Right atrium auricular region (tissue), 2 donors: ENCODE measurements at regions not wholly inside any gene's neighbourhood (a gene's known extent, or its start where the extent isn't known, plus 50 kb on each side); places are given as distances from the start of the nearest gene placed in this dataset.

ENCODE experiments used
- DNase-seq: peaks from one replicate; pipeline ENCODE4 v3.0.0-alpha.2; 2019; ENCODE audit warnings: low spot score
- H3K27ac ChIP-seq, 2 donors: fragments of 200-600 bp; sonication (generic); 1 replicate in 1 of 2; 2 replicates in 1 of 2; pipeline ENCODE4 v1.5.1; 2016 to 2019
- H3K27me3 ChIP-seq, 2 donors: fragments of 200-600 bp; sonication (generic); one replicate each; pipeline versions ENCODE4 v1.5.1 to v1.6.0; 2017 to 2019
- H3K36me3 ChIP-seq: fragments of 200-600 bp; sonication (generic); one replicate; pipeline ENCODE4 v1.5.1; 2016
- H3K4me1 ChIP-seq, 2 donors: fragments of 200-600 bp; sonication (generic); one replicate each; pipeline versions ENCODE4 v1.5.1 to v1.6.0; 2017 to 2019
- H3K4me3 ChIP-seq, 2 donors: fragments of 200-600 bp; sonication (generic); 1 replicate in 1 of 2; 2 replicates in 1 of 2; pipeline ENCODE4 v1.5.1; 2017 to 2019; ENCODE audit warnings: mild to moderate bottlenecking in 1 of 2, moderate library complexity in 1 of 2
- H3K9me3 ChIP-seq, 2 donors: fragments of 200-600 bp; sonication (generic); one replicate each; pipeline ENCODE4 v1.5.1; 2019
- TF ChIP-seq, protein P1 (sequence below), 2 donors: fragments of 200-600 bp; sonication (generic); IDR thresholded peaks; one replicate each; pipeline ENCODE4 v1.5.1; 2019; ENCODE audit warnings: antibody characterized with exemption in 2 of 2

DNA sequence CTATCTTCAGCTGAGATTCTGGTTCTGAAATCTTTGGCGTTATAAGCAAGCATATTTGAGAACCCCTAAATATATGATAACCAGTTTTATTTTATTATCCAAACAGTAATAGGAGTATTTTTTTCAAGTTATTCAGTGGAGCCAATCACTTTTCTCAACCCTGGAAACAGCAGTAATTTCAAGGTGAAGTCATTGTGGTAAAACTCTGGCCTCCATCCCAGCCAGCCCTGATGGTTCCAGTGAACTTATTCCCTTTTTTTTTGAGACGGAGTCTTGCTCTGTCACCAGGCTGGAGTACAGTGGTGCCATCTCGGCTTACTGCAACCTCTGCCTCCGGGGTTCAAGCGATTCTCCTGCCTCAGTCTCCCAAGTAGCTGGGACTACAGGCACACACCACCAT lies 545.4 kb upstream of the IL12A start:
- TF ChIP-seq, protein P1, sequence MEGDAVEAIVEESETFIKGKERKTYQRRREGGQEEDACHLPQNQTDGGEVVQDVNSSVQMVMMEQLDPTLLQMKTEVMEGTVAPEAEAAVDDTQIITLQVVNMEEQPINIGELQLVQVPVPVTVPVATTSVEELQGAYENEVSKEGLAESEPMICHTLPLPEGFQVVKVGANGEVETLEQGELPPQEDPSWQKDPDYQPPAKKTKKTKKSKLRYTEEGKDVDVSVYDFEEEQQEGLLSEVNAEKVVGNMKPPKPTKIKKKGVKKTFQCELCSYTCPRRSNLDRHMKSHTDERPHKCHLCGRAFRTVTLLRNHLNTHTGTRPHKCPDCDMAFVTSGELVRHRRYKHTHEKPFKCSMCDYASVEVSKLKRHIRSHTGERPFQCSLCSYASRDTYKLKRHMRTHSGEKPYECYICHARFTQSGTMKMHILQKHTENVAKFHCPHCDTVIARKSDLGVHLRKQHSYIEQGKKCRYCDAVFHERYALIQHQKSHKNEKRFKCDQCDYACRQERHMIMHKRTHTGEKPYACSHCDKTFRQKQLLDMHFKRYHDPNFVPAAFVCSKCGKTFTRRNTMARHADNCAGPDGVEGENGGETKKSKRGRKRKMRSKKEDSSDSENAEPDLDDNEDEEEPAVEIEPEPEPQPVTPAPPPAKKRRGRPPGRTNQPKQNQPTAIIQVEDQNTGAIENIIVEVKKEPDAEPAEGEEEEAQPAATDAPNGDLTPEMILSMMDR (IDR thresholded peaks at IDR 0.05): no peak
- no peaks in the 10 kb centered on the region for H3K36me3 ChIP-seq
- no peaks in the 10 kb centered on the region for H3K27me3 ChIP-seq
- H3K4me1 ChIP-seq: no peaks in the 10 kb centered on the region
- DNase-seq: no peak
- no peaks in the 10 kb centered on the region for H3K9me3 ChIP-seq
- no peak overlapping the region for H3K27ac ChIP-seq
- no peak overlapping the region for H3K4me3 ChIP-seq

DNA sequence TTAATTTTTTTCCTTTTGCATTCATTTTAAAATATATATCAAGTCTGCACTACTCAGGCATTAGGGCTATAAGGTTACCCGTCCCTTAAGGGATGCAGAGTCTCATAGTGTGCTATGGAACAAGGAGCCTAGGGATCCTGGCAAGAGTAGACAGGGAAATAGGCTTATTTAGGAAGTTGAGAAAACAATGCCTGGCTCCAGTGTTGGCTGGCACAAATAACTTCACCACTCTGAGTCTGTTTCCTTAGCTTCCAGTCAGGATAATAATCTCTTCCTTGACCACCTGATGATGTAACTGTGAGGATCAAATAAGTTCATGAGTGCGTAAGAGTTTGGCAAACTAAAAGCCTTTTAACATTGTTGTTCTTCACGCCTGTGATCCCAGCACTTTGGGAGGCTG lies 540.8 kb upstream of the IL12A start:
- TF ChIP-seq, protein P1 (IDR thresholded peaks at IDR 0.05): no peak
- no peaks in the 10 kb centered on the region for H3K9me3 ChIP-seq
- no peaks in the 10 kb centered on the region for H3K27me3 ChIP-seq
- no peak overlapping the region for H3K27ac ChIP-seq
- H3K36me3 ChIP-seq: no peaks in the 10 kb centered on the region
- DNase-seq: no peak
- H3K4me1 ChIP-seq: no peaks in the 10 kb centered on the region
- no peak overlapping the region for H3K4me3 ChIP-seq

- Histone ChIP-seq H3K27ac (no peak overlapping the region), H3K4me3 (no peak overlapping the region), H3K4me1 (no peaks in the 10 kb centered on the region), H3K27me3 (no peaks in the 10 kb centered on the region), H3K36me3 (no peaks in the 10 kb centered on the region), H3K9me3 (no peaks in the 10 kb centered on the region)
- TF ChIP-seq, protein P1 (IDR thresholded peaks at IDR 0.05): no peak
- no peak for DNase-seq
Measured at GRCh38 chr3:159448902-159449301, 539.7 kb upstream of the IL12A start.

DNA sequence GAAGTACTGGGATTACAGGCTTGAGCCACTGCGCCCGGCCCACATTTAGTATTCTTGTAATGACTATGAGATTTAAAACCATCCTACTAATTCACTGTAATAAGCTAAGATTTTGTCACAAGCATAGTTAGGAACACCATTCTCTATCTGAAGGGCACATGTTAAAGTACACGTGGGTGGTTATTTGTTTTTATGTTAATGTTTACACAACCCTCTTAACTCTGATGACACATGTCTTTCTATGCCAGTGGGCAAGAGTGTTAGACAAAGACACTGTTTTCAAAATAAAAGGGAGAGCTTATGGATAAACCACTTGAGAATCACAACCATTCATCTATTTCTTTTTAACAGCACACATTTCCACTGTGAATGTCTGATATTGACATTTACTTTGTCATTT lies 537.6 kb upstream of the IL12A start:
- H3K4me1 ChIP-seq: no peaks in the 10 kb centered on the region
- TF ChIP-seq, protein P1 (IDR thresholded peaks at IDR 0.05): no peak
- H3K27me3 ChIP-seq: no peaks in the 10 kb centered on the region
- no peaks in the 10 kb centered on the region for H3K9me3 ChIP-seq
- no peak for DNase-seq
- H3K27ac ChIP-seq: no peak overlapping the region
- no peaks in the 10 kb centered on the region for H3K36me3 ChIP-seq
- H3K4me3 ChIP-seq: no peak overlapping the region

DNA sequence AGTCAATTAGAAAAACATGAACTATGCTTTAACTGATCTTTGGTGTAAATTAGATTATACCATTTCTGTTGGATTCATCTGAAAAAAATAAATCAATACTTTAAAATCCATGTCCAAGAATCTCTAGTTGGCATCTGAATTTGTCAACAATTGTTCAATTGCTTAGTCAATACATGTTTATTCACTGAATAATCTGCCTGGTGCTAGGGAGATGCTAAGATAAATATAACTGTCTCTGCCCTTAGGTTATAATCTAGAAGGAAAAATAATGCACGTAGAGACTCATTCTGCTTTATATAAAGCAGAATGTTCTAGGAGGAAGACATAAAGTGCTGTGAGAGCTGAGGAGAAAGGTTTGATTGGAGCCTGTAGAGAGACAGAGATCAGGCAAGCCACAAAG lies 537.2 kb upstream of the IL12A start:
- H3K27ac ChIP-seq: no peak overlapping the region
- no peaks in the 10 kb centered on the region for H3K27me3 ChIP-seq
- H3K4me1 ChIP-seq: no peaks in the 10 kb centered on the region
- no peak overlapping the region for H3K4me3 ChIP-seq
- TF ChIP-seq, protein P1 (IDR thresholded peaks at IDR 0.05): no peak
- DNase-seq: no peak
- no peaks in the 10 kb centered on the region for H3K36me3 ChIP-seq
- H3K9me3 ChIP-seq: no peaks in the 10 kb centered on the region

GRCh38 chr3:159453036-159453435 lies 535.6 kb upstream of the IL12A start:
- DNase-seq: no peak
- TF ChIP-seq, protein P1 (IDR thresholded peaks at IDR 0.05): no peak
- no peaks in the 10 kb centered on the region for H3K27me3 ChIP-seq
- H3K36me3 ChIP-seq: no peaks in the 10 kb centered on the region
- H3K4me1 ChIP-seq: no peaks in the 10 kb centered on the region
- no peak overlapping the region for H3K4me3 ChIP-seq
- H3K9me3 ChIP-seq: no peaks in the 10 kb centered on the region
- no peak overlapping the region for H3K27ac ChIP-seq
